ENCODE measurements at regions not wholly inside any gene's neighbourhood (a gene's known extent, or its start where the extent isn't known, plus 50 kb on each side); places are given as distances from the start of the nearest gene placed in this dataset.

GRCh38 chr12:84791444-84791843 lies 121.2 kb downstream of the SLC6A15 start:
- ATAC-seq (ENCODE audit: low FRiP score) (no peak), DNase-seq (ENCODE audit: low spot score) (no peak)
- TF ChIP-seq, protein P1, sequence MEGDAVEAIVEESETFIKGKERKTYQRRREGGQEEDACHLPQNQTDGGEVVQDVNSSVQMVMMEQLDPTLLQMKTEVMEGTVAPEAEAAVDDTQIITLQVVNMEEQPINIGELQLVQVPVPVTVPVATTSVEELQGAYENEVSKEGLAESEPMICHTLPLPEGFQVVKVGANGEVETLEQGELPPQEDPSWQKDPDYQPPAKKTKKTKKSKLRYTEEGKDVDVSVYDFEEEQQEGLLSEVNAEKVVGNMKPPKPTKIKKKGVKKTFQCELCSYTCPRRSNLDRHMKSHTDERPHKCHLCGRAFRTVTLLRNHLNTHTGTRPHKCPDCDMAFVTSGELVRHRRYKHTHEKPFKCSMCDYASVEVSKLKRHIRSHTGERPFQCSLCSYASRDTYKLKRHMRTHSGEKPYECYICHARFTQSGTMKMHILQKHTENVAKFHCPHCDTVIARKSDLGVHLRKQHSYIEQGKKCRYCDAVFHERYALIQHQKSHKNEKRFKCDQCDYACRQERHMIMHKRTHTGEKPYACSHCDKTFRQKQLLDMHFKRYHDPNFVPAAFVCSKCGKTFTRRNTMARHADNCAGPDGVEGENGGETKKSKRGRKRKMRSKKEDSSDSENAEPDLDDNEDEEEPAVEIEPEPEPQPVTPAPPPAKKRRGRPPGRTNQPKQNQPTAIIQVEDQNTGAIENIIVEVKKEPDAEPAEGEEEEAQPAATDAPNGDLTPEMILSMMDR (IDR thresholded peaks at IDR 0.05): no peak

DNA sequence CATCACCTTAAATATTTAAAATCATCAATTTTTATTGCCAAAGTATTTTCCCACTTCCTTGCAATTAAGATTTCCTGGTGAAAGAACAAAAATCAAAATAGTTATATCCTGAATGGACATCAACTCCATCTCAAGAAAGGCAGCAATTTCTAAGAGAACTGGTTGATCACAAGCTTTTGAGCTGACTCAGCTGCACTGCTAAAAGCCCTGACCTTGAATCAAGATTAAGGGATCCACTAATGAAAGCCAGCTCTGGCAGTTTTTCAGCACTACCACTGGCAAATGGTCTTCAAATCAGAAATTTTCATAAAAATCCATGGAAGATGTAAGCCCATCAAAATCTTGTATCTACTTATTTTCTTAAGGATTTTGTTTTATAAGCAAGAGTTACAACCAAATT lies 123.4 kb downstream of the SLC6A15 start:
- TF ChIP-seq, protein P1 (IDR thresholded peaks at IDR 0.05): no peak
- ATAC-seq (ENCODE audit: low FRiP score): no peak
- DNase-seq (ENCODE audit: low spot score): no peak

DNA sequence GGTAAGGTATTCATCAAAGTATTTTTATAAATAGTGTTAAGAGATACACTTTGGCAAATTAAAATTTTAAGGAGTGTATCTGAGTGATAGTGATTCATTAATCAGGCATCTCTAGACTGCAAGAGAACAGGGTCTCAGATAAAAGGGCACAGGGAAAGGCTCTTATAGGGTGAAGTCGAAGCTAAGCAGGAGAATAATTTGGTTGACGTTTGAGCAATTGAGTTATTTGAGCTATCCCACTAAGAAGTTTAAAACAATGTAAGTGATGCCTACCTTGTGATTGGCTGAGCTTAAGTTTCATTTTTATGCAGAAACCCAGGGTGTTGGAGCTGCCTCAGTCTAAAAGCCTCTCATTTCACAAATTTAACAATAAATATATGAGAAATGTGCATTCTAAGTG lies 125.3 kb downstream of the SLC6A15 start:
- TF ChIP-seq, protein P1 (IDR thresholded peaks at IDR 0.05): no peak
- DNase-seq (ENCODE audit: low spot score): no peak
- ATAC-seq (ENCODE audit: low FRiP score): no peak

- TF ChIP-seq, protein P1 (IDR thresholded peaks at IDR 0.05): no peak
- no peak for DNase-seq (ENCODE audit: low spot score)
- no peak for ATAC-seq (ENCODE audit: low FRiP score)
Measured at GRCh38 chr12:84786622-84787021, 126.0 kb downstream of the SLC6A15 start.

DNA sequence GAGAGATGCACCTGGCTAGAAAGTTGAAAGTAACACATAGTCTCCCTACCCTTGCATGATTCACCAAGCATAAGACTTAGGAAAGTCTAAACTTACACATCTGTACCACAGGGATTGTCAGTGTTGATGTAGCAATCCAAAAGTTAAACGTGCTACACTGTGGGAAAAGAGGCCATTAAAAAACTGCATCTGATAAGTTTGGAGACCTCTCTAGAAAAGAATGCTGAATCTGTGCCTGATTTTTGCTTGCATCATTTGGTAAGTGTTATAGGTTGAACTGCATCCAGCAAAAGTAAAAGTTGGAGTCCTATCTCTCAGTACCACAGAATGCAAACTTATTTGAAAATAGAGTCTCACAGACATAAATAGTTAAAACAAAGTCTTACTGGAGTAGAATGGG lies 126.6 kb downstream of the SLC6A15 start:
- ATAC-seq (ENCODE audit: low FRiP score): no peak
- TF ChIP-seq, protein P1 (IDR thresholded peaks at IDR 0.05): no peak
- DNase-seq (ENCODE audit: low spot score): no peak

DNA sequence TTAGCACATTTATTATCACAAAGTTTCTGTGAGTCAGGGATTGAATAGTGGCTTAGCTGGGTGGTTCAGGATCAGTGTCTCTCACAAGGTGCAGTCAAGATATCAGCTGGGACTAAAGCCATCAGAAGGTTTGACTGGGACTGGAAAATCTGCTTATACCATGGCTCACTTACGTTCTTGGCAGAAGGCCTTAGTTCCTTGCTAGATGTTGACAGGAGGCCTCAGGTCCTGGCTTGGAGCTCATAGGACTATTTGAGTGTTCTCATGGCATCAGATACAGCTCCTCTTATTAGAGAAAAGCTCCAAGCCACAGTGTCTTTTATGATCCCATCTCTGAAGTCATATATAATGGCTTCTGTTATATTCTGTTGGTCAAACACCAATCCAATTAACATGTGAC lies 127.3 kb downstream of the SLC6A15 start:
- ATAC-seq (ENCODE audit: low FRiP score) (no peak), DNase-seq (ENCODE audit: low spot score) (no peak)
- TF ChIP-seq, protein P1 (IDR thresholded peaks at IDR 0.05): no peak

GRCh38 chr12:84779169-84779568 lies 133.4 kb downstream of the SLC6A15 start:
- TF ChIP-seq, protein P1 (IDR thresholded peaks at IDR 0.05): no peak
- ATAC-seq (ENCODE audit: low FRiP score) (no peak), DNase-seq (ENCODE audit: low spot score) (no peak)
